ENCODE measurements at regions not wholly inside any gene's neighbourhood (a gene's known extent, or its start where the extent isn't known, plus 50 kb on each side); places are given as distances from the start of the nearest gene placed in this dataset.

DNA sequence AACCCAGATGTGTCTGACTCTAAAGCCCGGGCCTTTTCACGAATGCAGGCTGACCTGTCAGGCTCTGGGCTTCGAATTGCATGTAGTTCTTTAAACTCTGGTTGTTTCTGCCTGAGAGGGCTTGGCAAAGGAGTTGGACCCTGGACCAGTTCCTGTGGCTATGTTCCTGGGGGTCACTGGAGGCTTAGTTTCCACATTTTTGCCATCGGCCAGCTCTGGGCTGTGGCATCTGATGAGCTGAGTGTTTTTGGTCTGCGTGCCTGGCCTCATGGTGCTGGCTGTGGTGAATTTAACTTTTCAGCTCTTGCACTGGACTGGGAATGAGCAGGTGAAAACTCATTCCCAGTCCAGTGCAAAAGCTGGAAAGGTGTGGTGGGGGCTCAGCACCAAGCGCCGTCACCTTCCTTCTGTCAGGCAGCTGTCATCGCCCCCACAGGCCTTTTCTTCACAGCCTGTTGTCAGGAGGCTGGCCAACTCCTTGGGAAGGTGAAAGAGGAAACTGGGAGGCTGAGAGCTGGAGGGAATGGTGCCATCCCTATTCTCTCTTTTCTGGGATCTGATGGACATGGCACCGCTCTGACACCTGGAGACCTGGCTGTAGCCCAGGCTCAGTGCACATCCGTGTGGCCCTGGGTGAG, 123.6 kb downstream of the ADAMTS15 start:
- ChIA-PET POLR2A (no interaction called here), CTCF (no interaction called here)
- DNase-seq (ENCODE audit: extremely low spot score), result no peak
- TF ChIP-seq, protein P1, sequence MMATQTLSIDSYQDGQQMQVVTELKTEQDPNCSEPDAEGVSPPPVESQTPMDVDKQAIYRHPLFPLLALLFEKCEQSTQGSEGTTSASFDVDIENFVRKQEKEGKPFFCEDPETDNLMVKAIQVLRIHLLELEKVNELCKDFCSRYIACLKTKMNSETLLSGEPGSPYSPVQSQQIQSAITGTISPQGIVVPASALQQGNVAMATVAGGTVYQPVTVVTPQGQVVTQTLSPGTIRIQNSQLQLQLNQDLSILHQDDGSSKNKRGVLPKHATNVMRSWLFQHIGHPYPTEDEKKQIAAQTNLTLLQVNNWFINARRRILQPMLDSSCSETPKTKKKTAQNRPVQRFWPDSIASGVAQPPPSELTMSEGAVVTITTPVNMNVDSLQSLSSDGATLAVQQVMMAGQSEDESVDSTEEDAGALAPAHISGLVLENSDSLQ (IDR thresholded peaks at IDR 0.05), result no peak
- TF ChIP-seq NFRKB (IDR thresholded peaks at IDR 0.05) (no peak), FOXK2 (IDR thresholded peaks at IDR 0.05) (no peak), FOXM1 (IDR thresholded peaks at IDR 0.05; ENCODE audit: borderline replicate concordance) (no peak), SUZ12 (IDR thresholded peaks at IDR 0.05) (no peak), LEF1 (IDR thresholded peaks at IDR 0.05; ENCODE audit: borderline replicate concordance) (no peak), ZNF384 (IDR thresholded peaks at IDR 0.05) (no peak), SP1 (IDR thresholded peaks at IDR 0.05) (no peak)

GRCh38 chr11:130573767-130574166, 125.3 kb downstream of the ADAMTS15 start:
- DNase-seq (ENCODE audit: extremely low spot score), result no peak
- ChIA-PET POLR2A (no interaction called here), CTCF (no interaction called here)
- TF ChIP-seq LEF1 (IDR thresholded peaks at IDR 0.05; ENCODE audit: borderline replicate concordance) (no peak), BHLHE40 (IDR thresholded peaks at IDR 0.05; ENCODE audit: borderline replicate concordance) (no peak), L3MBTL2 (conservative IDR thresholded peaks at IDR 0.05) (no peak), SUZ12 (IDR thresholded peaks at IDR 0.05) (no peak), FOXA1 (IDR thresholded peaks at IDR 0.05) (no peak), TARDBP (IDR thresholded peaks at IDR 0.05) (no peak), FOXM1 (IDR thresholded peaks at IDR 0.05; ENCODE audit: borderline replicate concordance) (no peak), NFRKB (IDR thresholded peaks at IDR 0.05) (no peak), ARNT (IDR thresholded peaks at IDR 0.05) (no peak), ZNF384 (IDR thresholded peaks at IDR 0.05) (no peak), SP1 (IDR thresholded peaks at IDR 0.05) (no peak), HDGF (IDR thresholded peaks at IDR 0.05; ENCODE audit: borderline replicate concordance) (no peak), CTBP1 (IDR thresholded peaks at IDR 0.05; ENCODE audit: borderline replicate concordance) (no peak), ELF4 (IDR thresholded peaks at IDR 0.05) (no peak), FOXK2 (IDR thresholded peaks at IDR 0.05) (no peak)
- TF ChIP-seq, protein P1 (IDR thresholded peaks at IDR 0.05), result no peak

DNA sequence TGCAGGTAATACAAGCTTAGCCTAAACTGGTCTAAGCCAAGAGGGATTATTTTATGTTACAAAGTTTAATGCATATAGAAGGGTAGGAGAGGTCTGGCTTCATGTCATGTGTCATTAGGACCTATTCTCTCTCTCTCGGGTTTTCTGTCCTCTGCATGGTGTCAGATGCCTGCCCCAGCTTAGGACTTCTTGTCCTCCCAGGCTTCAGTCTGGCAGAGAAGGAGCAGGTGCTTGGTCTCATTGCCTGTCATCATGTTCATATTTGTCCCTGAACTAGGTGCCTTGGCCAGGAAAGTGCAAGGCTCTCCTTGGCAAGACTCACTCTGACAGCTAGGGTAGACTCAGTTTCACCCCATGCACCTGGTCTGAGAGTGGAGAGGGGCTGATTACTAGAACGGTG, 126.3 kb downstream of the ADAMTS15 start:
- POLR2A ChIA-PET, result no interaction called here
- TF ChIP-seq ZNF384 (IDR thresholded peaks at IDR 0.05) (no peak), NFRKB (IDR thresholded peaks at IDR 0.05) (no peak), LEF1 (IDR thresholded peaks at IDR 0.05; ENCODE audit: borderline replicate concordance) (no peak)
- DNase-seq (ENCODE audit: extremely low spot score), result no peak
- CTCF ChIA-PET, result no interaction called here

- ChIA-PET CTCF (no interaction called here), POLR2A (no interaction called here)
- TF ChIP-seq TARDBP (IDR thresholded peaks at IDR 0.05), result no peak
- TF ChIP-seq FOXA1 (IDR thresholded peaks at IDR 0.05), result no peak
- no peak for TF ChIP-seq BHLHE40 (IDR thresholded peaks at IDR 0.05; ENCODE audit: borderline replicate concordance)
- TF ChIP-seq FOXM1 (IDR thresholded peaks at IDR 0.05; ENCODE audit: borderline replicate concordance), result no peak
- no peak for TF ChIP-seq LEF1 (IDR thresholded peaks at IDR 0.05; ENCODE audit: borderline replicate concordance)
- no peak for TF ChIP-seq L3MBTL2 (conservative IDR thresholded peaks at IDR 0.05)
- TF ChIP-seq FOXK2 (IDR thresholded peaks at IDR 0.05), result no peak
- TF ChIP-seq, protein P1 (IDR thresholded peaks at IDR 0.05), result no peak
- TF ChIP-seq ZNF384 (IDR thresholded peaks at IDR 0.05), result no peak
- no peak for TF ChIP-seq ARNT (IDR thresholded peaks at IDR 0.05)
- no peak for TF ChIP-seq NFRKB (IDR thresholded peaks at IDR 0.05)
- no peak for TF ChIP-seq SP1 (IDR thresholded peaks at IDR 0.05)
- TF ChIP-seq HDGF (IDR thresholded peaks at IDR 0.05; ENCODE audit: borderline replicate concordance), result no peak
- no peak for TF ChIP-seq SUZ12 (IDR thresholded peaks at IDR 0.05)
- TF ChIP-seq CTBP1 (IDR thresholded peaks at IDR 0.05; ENCODE audit: borderline replicate concordance), result no peak
- no peak for TF ChIP-seq ELF4 (IDR thresholded peaks at IDR 0.05)
- DNase-seq (ENCODE audit: extremely low spot score), result no peak
These were observed 127.7 kb downstream of the ADAMTS15 start for GRCh38 chr11:130576146-130576545.

GRCh38 chr11:130578738-130579368, 130.4 kb downstream of the ADAMTS15 start:
- TF ChIP-seq NFRKB (IDR thresholded peaks at IDR 0.05), result no peak
- TF ChIP-seq SUZ12 (IDR thresholded peaks at IDR 0.05), result no peak
- no peak for TF ChIP-seq FOXK2 (IDR thresholded peaks at IDR 0.05)
- no peak for TF ChIP-seq TARDBP (IDR thresholded peaks at IDR 0.05)
- no peak for TF ChIP-seq FOXA1 (IDR thresholded peaks at IDR 0.05)
- TF ChIP-seq L3MBTL2 (conservative IDR thresholded peaks at IDR 0.05), result no peak
- TF ChIP-seq, protein P1 (IDR thresholded peaks at IDR 0.05), result no peak
- no peak for TF ChIP-seq FOXM1 (IDR thresholded peaks at IDR 0.05; ENCODE audit: borderline replicate concordance)
- no peak for TF ChIP-seq ELF4 (IDR thresholded peaks at IDR 0.05)
- DNase-seq (ENCODE audit: extremely low spot score), result no peak
- CTCF ChIA-PET, result no interaction called here
- POLR2A ChIA-PET, result no interaction called here

- TF ChIP-seq SUZ12 (IDR thresholded peaks at IDR 0.05), result no peak
- no peak for TF ChIP-seq L3MBTL2 (conservative IDR thresholded peaks at IDR 0.05)
- no peak for TF ChIP-seq FOXK2 (IDR thresholded peaks at IDR 0.05)
- TF ChIP-seq ARNT (IDR thresholded peaks at IDR 0.05), result no peak
- no peak for TF ChIP-seq ZNF384 (IDR thresholded peaks at IDR 0.05)
- TF ChIP-seq NFRKB (IDR thresholded peaks at IDR 0.05), result no peak
- TF ChIP-seq ELF4 (IDR thresholded peaks at IDR 0.05), result no peak
- TF ChIP-seq LEF1 (IDR thresholded peaks at IDR 0.05; ENCODE audit: borderline replicate concordance), result no peak
- TF ChIP-seq FOXA1 (IDR thresholded peaks at IDR 0.05), result no peak
- TF ChIP-seq, protein P1 (IDR thresholded peaks at IDR 0.05), result no peak
- no peak for TF ChIP-seq FOXM1 (IDR thresholded peaks at IDR 0.05; ENCODE audit: borderline replicate concordance)
- TF ChIP-seq TARDBP (IDR thresholded peaks at IDR 0.05), result no peak
- ChIA-PET CTCF (no interaction called here), POLR2A (no interaction called here)
- DNase-seq (ENCODE audit: extremely low spot score), result no peak
These were observed 131.9 kb downstream of the ADAMTS15 start for GRCh38 chr11:130580372-130580771.

Data from HEK293T (cell line).